Activated gamma-delta T cell (primary cell): ENCODE measurements at regions not wholly inside any gene's neighbourhood (a gene's known extent, or its start where the extent isn't known, plus 50 kb on each side); places are given as distances from the start of the nearest gene placed in this dataset.
"Not testable (repeated sequence)": the region's sequence is repeated elsewhere in the genome, so short reads cannot be mapped to it uniquely, and the experiment has no call there.

Experiments used
- DNase-seq: peaks from one replicate; lab custom pipeline; 2025; lab: John Stamatoyannopoulos, UW

DNA sequence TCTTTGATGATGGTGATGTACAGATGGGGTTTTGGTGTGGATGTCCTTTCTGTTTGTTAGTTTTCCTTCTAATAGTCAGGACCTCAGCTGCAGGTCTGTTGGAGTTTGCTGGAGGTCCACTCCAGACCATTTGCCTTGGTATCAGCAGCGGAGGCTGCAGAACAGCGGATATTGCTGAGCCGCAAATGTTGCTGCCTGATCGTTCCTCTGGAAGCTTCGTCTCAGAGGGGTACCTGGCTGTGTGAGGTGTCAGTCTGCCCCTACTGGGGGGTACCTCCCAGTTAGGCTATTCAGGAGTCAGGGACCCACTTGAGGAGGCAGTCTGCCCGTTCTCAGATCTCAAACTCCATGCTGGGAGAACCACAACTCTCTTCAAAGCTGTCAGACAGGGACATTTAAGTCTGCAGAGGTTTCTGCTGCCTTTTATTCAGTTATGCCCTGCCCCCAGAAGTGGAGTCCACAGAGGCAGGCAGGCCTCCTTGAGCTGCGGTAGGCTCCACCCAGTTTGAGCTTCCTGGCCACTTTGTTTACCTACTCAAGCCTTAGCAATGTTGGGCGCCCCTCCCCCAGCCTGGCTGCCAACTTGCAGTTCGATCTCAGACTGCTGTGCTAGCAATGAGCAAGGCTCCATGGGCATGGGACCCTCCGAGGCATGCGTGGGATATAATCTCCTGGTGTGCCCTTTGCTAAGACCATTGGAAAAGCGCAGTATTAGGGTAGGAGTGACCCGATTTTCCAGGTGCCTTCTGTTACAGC is 264.5 kb downstream of the MATN1 start:
- not testable (repeated sequence) for DNase-seq

DNA sequence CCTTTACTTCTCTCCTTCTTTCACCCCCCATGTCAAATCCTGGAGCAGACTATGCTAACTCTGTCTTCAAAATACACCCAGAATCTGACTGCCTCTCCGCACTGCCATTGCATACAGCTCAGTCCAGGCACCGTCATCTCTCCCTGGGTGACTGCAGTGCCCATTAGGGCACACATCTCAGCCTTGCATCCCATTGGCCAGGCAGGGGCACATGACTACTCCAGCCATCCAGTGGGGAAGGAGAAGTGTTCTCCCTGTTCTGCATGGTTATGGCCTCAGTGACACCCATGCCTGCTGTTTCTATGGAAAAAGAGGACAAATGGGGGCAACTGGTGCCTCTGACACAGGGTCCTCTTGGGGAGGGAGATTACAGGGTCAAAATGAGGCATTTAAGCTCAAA is 270.5 kb downstream of the MATN1 start:
- no peak for DNase-seq

DNA sequence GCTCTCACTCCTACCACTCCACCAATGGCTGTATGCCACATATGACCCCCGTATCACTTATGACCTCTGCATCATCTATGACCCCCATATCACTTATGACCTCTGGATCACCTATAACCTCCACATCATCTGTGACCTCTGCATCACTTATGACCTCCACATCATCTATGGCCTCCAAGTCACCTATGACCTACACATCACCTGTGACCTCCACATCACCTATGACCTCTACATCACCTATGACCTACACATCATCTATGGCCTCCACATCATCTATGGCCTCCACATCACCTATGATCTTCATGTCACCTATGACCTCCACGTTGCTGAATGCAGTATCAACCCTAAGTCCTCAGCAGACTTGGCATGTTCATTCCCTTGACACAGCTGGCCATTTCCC is 271.2 kb downstream of the MATN1 start:
- no peak for DNase-seq

DNA sequence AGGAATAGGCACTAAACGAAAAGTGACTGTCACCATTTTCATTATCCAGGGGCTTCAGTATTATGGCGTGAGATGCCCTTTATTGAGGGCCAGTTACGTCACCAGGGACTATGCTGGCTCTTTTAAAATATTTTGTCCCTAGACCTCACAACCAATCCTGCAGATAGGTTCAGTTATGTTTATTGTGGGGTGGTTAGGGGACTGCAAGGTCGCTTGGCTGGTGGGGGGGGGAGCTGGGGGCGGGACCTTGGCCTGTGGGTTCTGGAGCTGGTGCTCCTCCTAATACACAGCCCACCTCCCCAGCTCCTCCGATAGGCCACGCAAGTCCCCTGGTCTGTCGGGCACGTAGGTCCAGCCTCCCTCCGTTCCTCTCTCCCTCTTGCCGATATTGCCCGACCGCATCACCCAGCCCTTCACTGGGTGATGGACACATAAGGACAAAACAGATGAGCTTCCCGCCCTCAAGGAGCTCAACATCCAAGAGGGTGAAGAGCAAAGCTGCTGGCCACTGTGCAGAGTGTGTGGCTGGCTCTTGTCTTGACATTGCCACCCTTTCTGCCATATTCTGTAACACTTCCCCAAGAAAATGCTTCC is 271.8 kb downstream of the MATN1 start:
- DNase-seq, result no peak

DNA sequence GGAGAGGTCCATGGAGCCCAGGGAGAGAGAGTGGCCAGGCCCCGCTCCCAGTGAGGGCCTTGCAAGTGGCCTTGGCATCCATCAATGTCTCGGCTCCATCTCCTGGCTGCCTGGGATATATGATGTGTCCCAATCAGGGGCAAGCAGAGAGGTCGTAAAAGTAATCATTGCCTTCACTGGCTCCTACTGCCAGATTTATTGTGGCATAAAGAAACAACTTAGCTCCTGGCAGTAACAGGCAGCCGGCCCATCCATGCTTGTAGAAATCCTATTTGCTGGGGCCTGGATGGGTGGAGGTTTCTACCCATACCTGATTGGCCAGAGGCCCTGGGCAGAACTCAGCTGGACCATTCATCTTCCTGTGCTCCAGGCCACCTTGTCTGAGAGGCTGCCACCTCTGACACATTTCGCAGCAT is 272.6 kb downstream of the MATN1 start:
- DNase-seq, result no peak

DNA sequence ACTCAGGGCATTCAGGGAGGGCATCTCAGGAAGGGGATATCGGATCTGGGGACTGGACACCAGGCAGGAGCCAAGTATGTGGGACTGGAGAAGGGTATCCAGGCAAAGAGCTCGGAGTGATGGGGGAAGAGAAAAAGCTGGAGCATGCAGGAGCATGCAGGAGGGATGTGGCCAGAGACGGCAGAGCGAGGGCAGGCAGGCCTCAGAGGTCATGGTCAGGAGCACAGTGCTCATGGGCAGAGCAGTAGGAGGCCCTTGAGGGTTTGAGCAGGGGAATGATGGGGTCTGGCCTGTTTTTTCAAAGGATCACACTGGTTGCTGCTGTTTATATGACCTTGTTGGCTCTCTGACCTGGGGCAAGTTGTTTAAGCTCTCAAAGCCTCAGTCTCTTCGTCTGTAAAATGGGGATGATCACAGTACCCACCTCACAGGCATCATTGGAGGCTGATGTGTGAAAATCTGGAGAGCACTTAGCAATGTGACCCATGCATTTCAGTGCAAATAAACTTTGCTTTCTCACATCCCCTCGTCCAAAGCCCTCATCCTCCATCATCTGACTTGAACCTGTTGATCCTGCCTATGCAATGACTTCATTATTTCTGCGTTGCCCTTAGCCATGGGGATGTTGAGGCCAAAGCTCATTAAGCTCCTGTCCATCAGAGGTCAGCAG is 273.1 kb downstream of the MATN1 start:
- DNase-seq, result no peak

DNA sequence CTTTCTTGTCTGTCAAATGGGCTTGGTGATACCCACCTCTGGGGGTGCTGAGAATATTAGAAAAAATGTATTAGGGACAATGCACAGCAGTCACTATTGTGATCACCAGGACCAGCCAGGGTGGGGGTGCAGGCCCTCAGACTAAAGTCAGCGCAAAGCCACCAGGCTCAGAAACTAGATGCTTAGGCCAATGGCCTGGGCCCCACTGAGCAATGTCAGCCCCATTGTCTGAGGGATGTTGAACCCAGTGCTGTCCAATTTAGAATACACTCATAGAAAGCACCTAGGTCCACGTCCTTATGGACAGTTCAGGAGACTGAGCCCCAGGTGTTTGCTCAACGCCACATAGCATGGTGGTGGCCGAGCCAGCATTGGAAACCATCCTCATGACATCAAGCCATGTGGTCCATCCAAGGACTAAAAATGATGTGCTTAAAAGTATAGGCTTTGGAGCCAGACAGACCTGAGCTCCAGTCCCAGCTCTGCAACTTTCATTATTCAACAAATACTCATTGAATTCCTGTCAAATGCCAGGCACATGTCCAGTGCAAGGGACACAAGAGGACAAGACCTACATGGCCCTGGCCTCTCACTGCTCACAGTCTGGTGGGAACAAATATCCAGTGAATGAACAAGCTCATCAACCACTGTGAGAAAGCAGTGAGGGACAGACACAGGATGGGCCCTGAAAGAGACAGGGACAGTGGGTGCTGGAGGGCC is 273.8 kb downstream of the MATN1 start:
- DNase-seq, result no peak

DNA sequence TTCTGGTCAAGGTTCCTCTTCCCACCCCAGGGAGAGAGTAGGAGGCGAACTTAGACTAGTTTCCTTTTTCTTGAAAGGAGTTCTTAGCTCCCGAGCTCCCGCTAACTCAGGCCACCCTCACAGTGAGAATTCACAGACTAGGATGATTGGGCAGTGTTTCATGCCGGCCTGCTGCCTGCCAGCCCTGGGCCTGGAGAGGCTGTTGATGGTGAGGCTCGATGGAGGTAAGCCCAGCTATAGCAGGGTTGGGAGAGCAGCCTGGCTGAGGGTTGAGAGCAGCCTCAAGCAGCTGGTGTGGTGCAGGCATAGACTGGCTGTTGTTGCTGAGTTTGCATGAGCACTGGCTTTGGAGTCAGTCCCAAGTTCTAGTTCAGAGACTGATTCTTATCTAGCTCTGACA is 274.4 kb downstream of the MATN1 start:
- no peak for DNase-seq

DNA sequence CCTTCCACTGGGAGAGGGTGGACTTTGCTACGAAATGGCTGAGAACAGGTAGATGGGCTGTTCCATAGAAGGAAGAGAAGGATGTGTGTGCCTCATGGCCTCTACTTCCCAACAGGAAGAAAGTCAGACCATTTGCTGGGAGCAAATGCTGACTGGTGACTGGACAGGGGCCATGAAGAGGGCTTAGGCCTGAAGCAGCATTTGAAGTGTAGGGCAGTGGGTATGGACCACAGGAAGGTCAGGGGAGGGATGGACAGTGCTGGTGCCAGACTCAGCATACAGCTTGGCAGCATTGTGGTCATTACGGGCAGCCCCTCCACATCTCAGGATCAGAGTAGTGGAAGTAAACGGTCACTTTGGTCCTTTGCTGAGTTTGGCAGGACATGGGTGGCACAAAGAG is 275.7 kb downstream of the MATN1 start:
- DNase-seq, result no peak

DNA sequence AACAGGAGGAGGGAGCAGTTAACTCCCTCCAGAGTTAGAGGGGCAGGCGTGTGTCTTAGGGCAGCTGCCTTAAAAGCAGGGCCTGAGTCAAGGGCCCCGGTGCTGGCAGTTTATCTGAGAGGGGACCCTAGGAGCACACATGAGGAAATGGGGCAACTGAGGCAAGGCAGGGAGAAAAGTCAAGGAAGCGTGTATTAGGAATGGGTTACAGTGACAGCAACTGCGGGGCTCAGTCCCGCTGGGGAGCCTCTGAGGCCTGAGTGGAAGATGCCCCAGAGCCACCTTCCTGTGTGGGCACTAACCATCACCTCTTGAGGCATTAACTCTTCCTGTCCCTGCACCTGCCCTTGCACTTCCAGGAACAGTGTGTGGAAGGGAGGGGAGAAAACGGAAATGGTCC is 276.3 kb downstream of the MATN1 start:
- no peak for DNase-seq

DNA sequence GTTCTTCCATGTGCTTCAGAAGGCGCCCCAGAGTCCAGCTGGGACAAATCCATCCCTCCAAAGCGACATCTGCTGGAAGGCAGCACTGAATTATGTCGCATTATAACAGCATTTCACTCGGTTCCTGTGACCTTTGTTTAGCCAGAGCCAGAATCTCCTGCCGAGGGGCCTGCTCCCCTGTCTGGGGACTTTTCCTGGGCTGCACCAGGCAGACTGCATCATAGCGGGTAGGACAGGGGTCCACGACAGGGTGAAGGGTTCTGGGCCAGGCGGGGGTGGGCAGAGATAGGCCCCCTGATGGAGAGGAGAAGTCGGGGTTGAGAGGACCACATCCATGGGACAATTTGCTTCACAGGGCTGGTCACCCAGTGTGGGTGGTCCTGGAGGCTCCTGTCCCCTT is 276.9 kb downstream of the MATN1 start:
- DNase-seq, result no peak

DNA sequence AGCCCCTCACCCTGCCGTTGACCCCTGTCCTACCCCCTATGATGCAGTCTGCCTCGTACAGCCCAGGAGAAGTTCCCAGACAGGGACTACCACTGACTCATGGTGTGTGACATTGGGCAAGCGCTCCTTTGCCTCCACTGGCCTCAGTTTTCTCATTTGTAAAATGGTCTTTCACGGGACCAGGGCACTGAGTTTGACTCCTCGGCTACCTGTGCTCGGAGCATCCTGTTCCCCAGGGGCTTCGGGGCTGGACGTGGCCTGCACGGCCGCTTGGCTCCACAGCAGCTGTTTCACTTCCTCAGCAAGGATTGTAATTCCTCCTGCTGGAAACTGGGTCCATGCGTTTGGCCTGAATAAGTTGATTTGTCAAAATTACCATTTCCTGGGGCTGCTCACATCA is 277.3 kb downstream of the MATN1 start:
- DNase-seq, result no peak

DNA sequence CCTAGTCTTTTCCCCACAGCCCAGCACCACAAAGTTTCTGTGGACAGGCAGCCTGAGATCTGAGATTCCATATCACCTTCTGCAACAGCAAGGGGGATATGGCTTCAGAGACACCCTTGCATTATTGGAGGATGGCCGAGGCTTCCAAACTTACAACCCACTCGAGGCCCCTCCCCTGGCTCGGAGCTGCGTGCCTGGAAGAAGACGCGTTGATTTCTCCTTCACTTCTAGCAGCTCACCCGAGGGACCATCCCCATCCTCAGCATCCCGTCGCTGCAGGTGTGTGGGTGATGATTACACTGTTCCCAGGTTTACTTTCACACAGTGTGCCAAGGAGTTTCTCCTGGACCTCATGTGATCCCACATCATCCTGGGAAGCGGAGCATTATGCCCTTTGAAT is 277.9 kb downstream of the MATN1 start:
- no peak for DNase-seq

DNA sequence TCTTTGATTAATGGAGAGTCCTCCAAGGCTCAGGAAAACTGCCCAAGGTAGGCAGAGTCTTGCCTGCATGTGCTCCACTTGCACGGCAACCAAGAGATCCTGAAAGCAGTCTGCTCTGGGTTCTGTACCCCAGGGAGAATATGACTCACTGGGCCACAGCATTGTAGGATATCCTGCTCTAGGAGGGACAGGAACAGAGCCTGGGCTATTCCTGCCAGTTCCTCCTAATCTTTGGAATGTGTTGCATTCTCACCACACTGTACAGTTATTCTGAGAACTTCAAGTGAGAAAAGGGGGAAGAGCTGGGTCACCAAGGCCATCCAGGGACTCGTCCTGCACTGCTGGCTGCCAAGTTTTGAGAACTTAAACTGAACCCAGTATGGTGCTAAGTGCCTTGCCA is 278.5 kb downstream of the MATN1 start:
- DNase-seq, result no peak

DNA sequence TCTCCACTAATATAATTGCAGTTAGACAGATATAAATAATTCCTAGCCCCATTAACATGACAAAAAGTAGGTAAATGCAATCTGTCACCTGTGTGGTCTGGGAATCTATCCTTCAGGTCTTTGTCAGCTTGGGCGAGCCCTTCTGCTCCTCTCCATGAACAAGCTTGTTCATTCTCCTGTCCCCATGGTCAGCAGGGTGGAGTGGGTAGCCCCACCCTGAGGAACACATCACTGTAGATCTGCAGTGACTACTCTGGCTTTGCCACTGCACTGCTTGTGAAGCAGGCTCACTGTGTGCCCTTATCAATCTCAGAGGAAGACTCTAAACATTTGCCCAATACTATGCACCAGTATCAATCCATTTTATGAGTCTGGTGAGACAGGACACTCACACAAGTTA is 279.0 kb downstream of the MATN1 start:
- DNase-seq, result no peak

DNA sequence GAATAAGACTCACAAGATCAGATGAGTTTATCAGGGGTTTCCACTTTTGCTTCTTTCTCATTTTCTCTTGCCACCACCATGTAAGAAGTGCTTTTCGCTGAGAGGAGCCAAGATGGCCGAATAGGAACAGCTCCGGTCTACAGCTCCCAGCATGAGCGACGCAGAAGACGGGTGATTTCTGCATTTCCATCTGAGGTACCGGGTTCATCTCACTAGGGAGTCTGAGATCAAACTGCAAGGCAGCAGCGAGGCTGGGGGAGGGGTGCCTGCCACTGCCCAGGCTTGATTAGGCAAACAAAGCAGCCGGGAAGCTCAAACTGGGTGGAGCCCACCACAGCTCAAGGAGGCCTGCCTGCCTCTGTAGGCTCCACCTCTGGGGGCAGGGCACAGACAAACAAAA is 285.1 kb downstream of the MATN1 start:
- not testable (repeated sequence) for DNase-seq

DNA sequence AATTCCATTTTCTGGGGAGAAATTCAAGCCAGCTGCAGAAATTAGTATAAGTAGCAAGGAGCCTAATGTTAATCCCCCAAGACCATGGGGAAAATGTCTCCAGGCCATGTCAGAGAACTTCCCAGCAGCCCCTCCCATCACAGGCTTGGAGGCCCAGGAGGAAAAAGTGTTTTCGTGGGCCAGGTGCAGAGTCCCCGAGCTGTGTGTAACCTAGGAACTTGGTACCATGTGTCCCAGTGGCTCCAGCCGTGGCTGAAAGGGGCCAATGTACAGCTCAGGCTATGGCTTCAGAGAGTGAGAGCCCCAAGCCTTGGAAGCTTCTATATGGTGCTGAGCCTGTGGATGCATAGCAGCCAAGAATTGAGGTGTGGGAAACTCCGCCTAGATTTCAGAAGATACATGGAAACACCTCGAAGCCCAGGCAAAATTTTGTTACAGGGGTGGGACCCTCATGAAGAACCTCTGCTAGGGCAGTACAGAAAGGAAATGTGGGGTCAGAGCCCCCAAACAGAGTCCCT is 286.3 kb downstream of the MATN1 start:
- DNase-seq, result no peak

DNA sequence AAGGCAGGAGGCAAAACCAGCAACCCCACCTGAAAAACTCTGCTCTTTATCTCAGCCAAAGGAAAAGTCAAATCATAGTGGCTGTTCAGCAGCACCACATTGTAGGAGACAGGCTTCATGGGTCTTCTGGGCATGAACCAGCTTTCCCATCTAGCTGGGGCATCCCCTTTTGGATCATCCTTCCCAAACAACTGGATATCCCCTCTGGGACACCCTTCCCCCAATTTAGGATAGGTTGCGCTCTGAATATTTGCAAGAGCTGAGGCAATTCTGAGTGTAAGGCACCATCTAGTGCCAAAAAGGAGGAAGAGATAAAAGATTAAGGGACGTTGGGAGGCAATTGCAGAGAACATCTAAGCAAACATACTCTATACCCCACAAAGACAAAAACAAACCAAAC is 295.8 kb downstream of the MATN1 start:
- no peak for DNase-seq

DNA sequence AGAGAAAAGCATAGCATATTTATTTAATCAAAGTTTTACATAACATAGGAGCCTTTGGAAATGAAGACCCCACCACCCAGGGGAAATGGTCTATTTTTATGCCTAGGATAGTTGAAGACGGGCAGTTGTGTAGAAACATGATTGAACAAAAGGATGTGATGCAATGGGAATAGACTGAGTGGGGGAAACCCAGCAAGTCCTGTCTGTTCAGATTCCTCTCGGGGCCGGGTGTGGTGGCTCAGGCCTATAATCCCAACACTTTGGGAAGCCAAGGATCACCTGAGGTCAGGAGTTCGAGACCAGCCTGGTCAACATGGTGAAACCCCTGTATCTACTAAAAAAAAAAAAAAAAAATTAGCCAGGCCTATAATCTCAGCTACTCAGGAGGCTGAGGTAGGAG is 298.3 kb downstream of the MATN1 start:
- no peak for DNase-seq

DNA sequence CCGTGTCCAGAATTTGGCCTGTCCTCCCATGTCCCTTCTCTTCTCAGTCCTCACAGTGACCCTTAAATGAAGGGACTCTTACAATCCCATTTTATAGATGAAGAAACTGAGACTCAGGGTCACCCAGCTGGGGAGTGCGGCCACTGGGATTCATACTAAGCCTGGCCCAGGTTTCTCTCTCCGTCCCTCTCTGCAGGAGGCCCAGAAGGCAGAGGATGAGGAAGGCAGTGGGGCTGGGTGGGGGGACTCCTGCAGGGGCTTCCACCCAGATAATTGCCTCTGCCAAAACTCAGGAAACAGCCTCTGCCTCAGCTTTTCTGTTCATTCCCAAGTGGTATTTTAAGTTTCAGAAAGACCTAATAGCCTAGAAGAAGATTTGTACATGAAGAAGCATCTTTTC is 299.8 kb downstream of the MATN1 start:
- DNase-seq, result no peak

DNA sequence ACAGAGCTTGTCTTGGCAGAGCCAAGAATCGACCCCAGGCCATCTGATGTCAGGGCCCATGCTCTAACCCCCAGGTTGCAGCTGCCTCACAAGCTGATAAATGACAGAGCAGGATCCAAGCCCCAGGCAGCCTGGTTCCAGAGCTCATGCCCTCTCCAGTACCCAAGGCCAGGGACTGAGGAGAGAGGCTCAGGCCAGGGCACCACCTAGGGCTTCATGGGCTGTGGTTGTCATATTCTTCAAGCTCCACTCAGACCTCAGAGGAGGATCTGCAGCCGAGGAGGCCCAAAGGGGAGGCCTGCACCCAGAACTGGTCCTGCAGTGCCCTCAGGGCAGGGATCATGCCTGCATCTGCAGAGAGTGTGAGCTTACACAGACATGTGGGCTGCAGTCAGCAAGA is 301.1 kb downstream of the MATN1 start:
- DNase-seq, result no peak

DNA sequence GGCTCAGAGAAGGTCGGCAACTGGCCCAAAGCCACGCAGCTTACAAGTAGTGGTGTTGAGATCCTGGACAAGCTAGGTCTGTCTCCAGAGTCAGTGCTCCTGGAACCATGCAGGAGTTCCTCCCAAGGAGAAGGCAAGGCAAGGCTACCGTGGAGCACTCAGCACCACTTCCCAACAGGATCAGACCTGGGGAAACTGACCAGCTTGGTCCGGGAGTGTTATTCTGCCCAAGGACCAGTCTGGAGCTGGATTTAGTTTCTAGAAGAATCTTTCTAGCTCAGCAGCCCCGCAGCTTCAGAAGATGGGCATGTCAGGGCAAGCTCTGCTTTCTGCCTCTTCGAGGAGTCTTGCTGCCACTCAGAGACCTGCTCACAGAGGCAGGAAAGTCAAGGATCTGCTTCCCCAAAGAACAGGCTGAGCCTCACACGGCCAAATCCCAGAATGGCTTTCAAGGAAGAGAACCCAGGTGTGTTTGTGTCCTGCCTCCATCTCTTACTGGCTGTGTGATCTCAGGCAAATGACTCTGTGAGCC is 302.8 kb downstream of the MATN1 start:
- DNase-seq, result no peak
